ENCODE measurements at regions not wholly inside any gene's neighbourhood (a gene's known extent, or its start where the extent isn't known, plus 50 kb on each side); places are given as distances from the start of the nearest gene placed in this dataset.

- no peaks in the 10 kb centered on the region for H3K79me1 ChIP-seq (replicated peaks; ENCODE audit: low read length, poor library complexity, severe bottlenecking)
- no peak overlapping the region for H3K14ac ChIP-seq (ENCODE audit: low read length in 2 of 2)
- H4K91ac ChIP-seq (ENCODE audit: low read length): no peak overlapping the region
- H2BK15ac ChIP-seq (ENCODE audit: low read depth, poor library complexity, severe bottlenecking): no peak overlapping the region
- H3K27ac ChIP-seq (ENCODE audit: low read length, poor library complexity, severe bottlenecking): no peak overlapping the region
- H2BK12ac ChIP-seq (ENCODE audit: low read length in 2 of 2): no peak overlapping the region
- no peak overlapping the region for H3K23ac ChIP-seq (ENCODE audit: low read length in 2 of 2)
- peak; percentile 53 for DNase-seq
- H3K18ac ChIP-seq (ENCODE audit: low read depth in 1 of 2, low read length in 2 of 2): no peak overlapping the region
- H4K8ac ChIP-seq (ENCODE audit: low read length): no peak overlapping the region
- H3K27me3 ChIP-seq (ENCODE audit: control insufficient read depth in 1 of 2, insufficient read depth in 1 of 2, low read length in 2 of 2): no peaks in the 10 kb centered on the region
- H2AK5ac ChIP-seq (ENCODE audit: low read length, severe bottlenecking): no peak overlapping the region
- no peak overlapping the region for H3K4me3 ChIP-seq (ENCODE audit: insufficient read depth in 1 of 2, low read depth in 1 of 2, low read length in 2 of 2)
- 46% methylated on average over 6 of the region's 6 CpGs for WGBS
- no peaks in the 10 kb centered on the region for H3K36me3 ChIP-seq (ENCODE audit: control insufficient read depth in 1 of 2, insufficient read depth in 2 of 2, low read depth in 1 of 2, low read length in 2 of 2)
- H3K4me2 ChIP-seq (ENCODE audit: low read length, poor library complexity, severe bottlenecking): no peak overlapping the region
- no peak overlapping the region for H3K4ac ChIP-seq (ENCODE audit: low read depth in 1 of 2, low read length in 2 of 2)
- no peak overlapping the region for H3K9ac ChIP-seq (ENCODE audit: low read length)
- no peaks in the 10 kb centered on the region for H3K4me1 ChIP-seq (ENCODE audit: control insufficient read depth, insufficient read depth, low read depth, low read length)
- no peak overlapping the region for H2BK5ac ChIP-seq (ENCODE audit: low read depth, low read length, poor library complexity, severe bottlenecking)
- H2BK120ac ChIP-seq (ENCODE audit: low read depth, low read length): no peak overlapping the region
- no peaks in the 10 kb centered on the region for H3K9me3 ChIP-seq (ENCODE audit: control insufficient read depth, low read length)
- H2AFZ ChIP-seq (ENCODE audit: low read depth, low read length): no peak overlapping the region
These were observed 105.3 kb upstream of the TAB2 start for GRCh38 chr6:149212206-149212605.

GRCh38 chr6:149212892-149213801, 104.4 kb upstream of the TAB2 start:
- no peak for DNase-seq
- Histone ChIP-seq H3K9me3 (ENCODE audit: control insufficient read depth, low read length) (no peaks in the 10 kb centered on the region), H2BK12ac (ENCODE audit: low read length in 2 of 2) (peak overlapping the region; percentile 20 to 54), H4K8ac (ENCODE audit: low read length) (peak overlapping the region; percentile 5), H3K23ac (ENCODE audit: low read length in 2 of 2) (no peak overlapping the region), H2AK5ac (ENCODE audit: low read length, severe bottlenecking) (no peak overlapping the region), H2BK120ac (ENCODE audit: low read depth, low read length) (no peak overlapping the region), H3K4ac (ENCODE audit: low read depth in 1 of 2, low read length in 2 of 2) (peak overlapping the region in 1 of 2 experiments; percentile 20), H3K14ac (ENCODE audit: low read length in 2 of 2) (no peak overlapping the region), H3K4me2 (ENCODE audit: low read length, poor library complexity, severe bottlenecking) (no peak overlapping the region), H3K18ac (ENCODE audit: low read depth in 1 of 2, low read length in 2 of 2) (peak overlapping the region; percentile 40 to 41), H3K4me1 (ENCODE audit: control insufficient read depth, insufficient read depth, low read depth, low read length) (no peaks in the 10 kb centered on the region), H2AFZ (ENCODE audit: low read depth, low read length) (no peak overlapping the region), H3K27ac (ENCODE audit: low read length, poor library complexity, severe bottlenecking) (no peak overlapping the region), H3K27me3 (ENCODE audit: control insufficient read depth in 1 of 2, insufficient read depth in 1 of 2, low read length in 2 of 2) (no peaks in the 10 kb centered on the region), H3K9ac (ENCODE audit: low read length) (no peak overlapping the region), H3K36me3 (ENCODE audit: control insufficient read depth in 1 of 2, insufficient read depth in 2 of 2, low read depth in 1 of 2, low read length in 2 of 2) (no peaks in the 10 kb centered on the region), H4K91ac (ENCODE audit: low read length) (peak overlapping the region; percentile 28), H3K79me1 (replicated peaks; ENCODE audit: low read length, poor library complexity, severe bottlenecking) (no peaks in the 10 kb centered on the region), H2BK15ac (ENCODE audit: low read depth, poor library complexity, severe bottlenecking) (no peak overlapping the region), H3K4me3 (ENCODE audit: insufficient read depth in 1 of 2, low read depth in 1 of 2, low read length in 2 of 2) (no peak overlapping the region), H2BK5ac (ENCODE audit: low read depth, low read length, poor library complexity, severe bottlenecking) (no peak overlapping the region)
- WGBS: 85% methylated on average over 9 of the region's 9 CpGs

- H3K23ac ChIP-seq (ENCODE audit: low read length in 2 of 2): no peak overlapping the region
- H3K27me3 ChIP-seq (ENCODE audit: control insufficient read depth in 1 of 2, insufficient read depth in 1 of 2, low read length in 2 of 2): no peaks in the 10 kb centered on the region
- no peak overlapping the region for H4K91ac ChIP-seq (ENCODE audit: low read length)
- no peak overlapping the region for H3K27ac ChIP-seq (ENCODE audit: low read length, poor library complexity, severe bottlenecking)
- no peak overlapping the region for H2BK15ac ChIP-seq (ENCODE audit: low read depth, poor library complexity, severe bottlenecking)
- H2AK5ac ChIP-seq (ENCODE audit: low read length, severe bottlenecking): no peak overlapping the region
- H2AFZ ChIP-seq (ENCODE audit: low read depth, low read length): no peak overlapping the region
- H3K4me3 ChIP-seq (ENCODE audit: insufficient read depth in 1 of 2, low read depth in 1 of 2, low read length in 2 of 2): no peak overlapping the region
- no peaks in the 10 kb centered on the region for H3K9me3 ChIP-seq (ENCODE audit: control insufficient read depth, low read length)
- no peak overlapping the region for H3K9ac ChIP-seq (ENCODE audit: low read length)
- H3K4ac ChIP-seq (ENCODE audit: low read depth in 1 of 2, low read length in 2 of 2): no peak overlapping the region
- H3K14ac ChIP-seq (ENCODE audit: low read length in 2 of 2): no peak overlapping the region
- no peaks in the 10 kb centered on the region for H3K4me1 ChIP-seq (ENCODE audit: control insufficient read depth, insufficient read depth, low read depth, low read length)
- no peak overlapping the region for H2BK5ac ChIP-seq (ENCODE audit: low read depth, low read length, poor library complexity, severe bottlenecking)
- no peaks in the 10 kb centered on the region for H3K36me3 ChIP-seq (ENCODE audit: control insufficient read depth in 1 of 2, insufficient read depth in 2 of 2, low read depth in 1 of 2, low read length in 2 of 2)
- H2BK12ac ChIP-seq (ENCODE audit: low read length in 2 of 2): no peak overlapping the region
- no peak overlapping the region for H3K4me2 ChIP-seq (ENCODE audit: low read length, poor library complexity, severe bottlenecking)
- H2BK120ac ChIP-seq (ENCODE audit: low read depth, low read length): no peak overlapping the region
- H4K8ac ChIP-seq (ENCODE audit: low read length): no peak overlapping the region
- WGBS: 62% methylated on average over 4 of the region's 4 CpGs
- DNase-seq: peak; percentile 69
- H3K18ac ChIP-seq (ENCODE audit: low read depth in 1 of 2, low read length in 2 of 2): no peak overlapping the region
- H3K79me1 ChIP-seq (replicated peaks; ENCODE audit: low read length, poor library complexity, severe bottlenecking): no peaks in the 10 kb centered on the region
These were observed 103.7 kb upstream of the TAB2 start for GRCh38 chr6:149213829-149214228.

GRCh38 chr6:149216459-149216858, 101.1 kb upstream of the TAB2 start:
- Histone ChIP-seq H3K4me2 (ENCODE audit: low read length, poor library complexity, severe bottlenecking) (no peak overlapping the region), H3K27ac (ENCODE audit: low read length, poor library complexity, severe bottlenecking) (no peak overlapping the region), H4K8ac (ENCODE audit: low read length) (no peak overlapping the region), H3K23ac (ENCODE audit: low read length in 2 of 2) (no peak overlapping the region), H2BK12ac (ENCODE audit: low read length in 2 of 2) (no peak overlapping the region), H4K91ac (ENCODE audit: low read length) (no peak overlapping the region), H2BK5ac (ENCODE audit: low read depth, low read length, poor library complexity, severe bottlenecking) (no peak overlapping the region), H3K4me1 (ENCODE audit: control insufficient read depth, insufficient read depth, low read depth, low read length) (no peaks in the 10 kb centered on the region), H3K14ac (ENCODE audit: low read length in 2 of 2) (no peak overlapping the region), H3K9ac (ENCODE audit: low read length) (no peak overlapping the region), H2BK15ac (ENCODE audit: low read depth, poor library complexity, severe bottlenecking) (no peak overlapping the region), H2BK120ac (ENCODE audit: low read depth, low read length) (no peak overlapping the region), H3K4ac (ENCODE audit: low read depth in 1 of 2, low read length in 2 of 2) (no peak overlapping the region), H2AFZ (ENCODE audit: low read depth, low read length) (no peak overlapping the region), H3K27me3 (ENCODE audit: control insufficient read depth in 1 of 2, insufficient read depth in 1 of 2, low read length in 2 of 2) (no peaks in the 10 kb centered on the region), H3K36me3 (ENCODE audit: control insufficient read depth in 1 of 2, insufficient read depth in 2 of 2, low read depth in 1 of 2, low read length in 2 of 2) (no peaks in the 10 kb centered on the region), H3K9me3 (ENCODE audit: control insufficient read depth, low read length) (no peaks in the 10 kb centered on the region), H3K79me1 (replicated peaks; ENCODE audit: low read length, poor library complexity, severe bottlenecking) (no peaks in the 10 kb centered on the region), H2AK5ac (ENCODE audit: low read length, severe bottlenecking) (no peak overlapping the region), H3K18ac (ENCODE audit: low read depth in 1 of 2, low read length in 2 of 2) (no peak overlapping the region), H3K4me3 (ENCODE audit: insufficient read depth in 1 of 2, low read depth in 1 of 2, low read length in 2 of 2) (no peak overlapping the region)
- WGBS: 75% methylated on average over 4 of the region's 4 CpGs
- DNase-seq: no peak

Measured in mesenchymal stem cell (in vitro differentiated cells and primary cell).